Erythroblast (primary cell): ENCODE measurements at regions not wholly inside any gene's neighbourhood (a gene's known extent, or its start where the extent isn't known, plus 50 kb on each side); places are given as distances from the start of the nearest gene placed in this dataset.

Experiments
- GATA1 ChIP-seq: IDR thresholded peaks from 2 replicates; pipeline ENCODE4 v1.6.1; 2011; ENCODE audit warnings: low read depth, mild to moderate bottlenecking, control low read depth, low read length, moderate library complexity
- POLR2A ChIP-seq: IDR thresholded peaks from 2 replicates; pipeline ENCODE4 v1.6.1; 2011; ENCODE audit warnings: mild to moderate bottlenecking, low read length

GRCh38 chr2:52510432-52510831 lies 1257.2 kb upstream of the CHAC2 start:
- no peak for TF ChIP-seq POLR2A
- TF ChIP-seq GATA1 = no peak
